GM21515 (cell line): ENCODE measurements at regions not wholly inside any gene's neighbourhood (a gene's known extent, or its start where the extent isn't known, plus 50 kb on each side); places are given as distances from the start of the nearest gene placed in this dataset.
"Not testable (repeated sequence)": the region's sequence is repeated elsewhere in the genome, so short reads cannot be mapped to it uniquely, and the experiment has no call there.

Source experiments
- ATAC-seq: cut with Tn5 transposase; IDR thresholded peaks from one replicate; pipeline ENCODE4 v1.9.1; 2021; ENCODE audit not compliant: unreplicated experiment

DNA sequence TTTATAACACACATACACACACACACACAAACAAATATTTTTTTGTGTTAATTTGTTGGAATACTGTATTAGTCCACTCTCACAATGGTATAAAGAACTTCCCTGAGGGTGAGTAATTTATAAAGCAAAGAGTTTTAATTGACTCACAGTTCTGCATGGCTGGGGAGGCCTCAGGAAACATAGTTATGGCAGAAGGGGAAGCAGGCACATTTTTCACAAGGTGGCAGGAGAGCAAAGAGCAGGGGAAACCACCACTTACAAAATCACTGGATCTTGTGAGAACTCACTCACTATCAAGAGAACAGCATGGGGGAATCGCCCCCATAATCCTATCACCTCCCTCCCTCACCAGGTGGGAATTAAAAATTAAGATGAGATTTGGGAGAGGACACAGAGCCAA is 205.4 kb upstream of the PTPRD start:
- ATAC-seq, result no peak

DNA sequence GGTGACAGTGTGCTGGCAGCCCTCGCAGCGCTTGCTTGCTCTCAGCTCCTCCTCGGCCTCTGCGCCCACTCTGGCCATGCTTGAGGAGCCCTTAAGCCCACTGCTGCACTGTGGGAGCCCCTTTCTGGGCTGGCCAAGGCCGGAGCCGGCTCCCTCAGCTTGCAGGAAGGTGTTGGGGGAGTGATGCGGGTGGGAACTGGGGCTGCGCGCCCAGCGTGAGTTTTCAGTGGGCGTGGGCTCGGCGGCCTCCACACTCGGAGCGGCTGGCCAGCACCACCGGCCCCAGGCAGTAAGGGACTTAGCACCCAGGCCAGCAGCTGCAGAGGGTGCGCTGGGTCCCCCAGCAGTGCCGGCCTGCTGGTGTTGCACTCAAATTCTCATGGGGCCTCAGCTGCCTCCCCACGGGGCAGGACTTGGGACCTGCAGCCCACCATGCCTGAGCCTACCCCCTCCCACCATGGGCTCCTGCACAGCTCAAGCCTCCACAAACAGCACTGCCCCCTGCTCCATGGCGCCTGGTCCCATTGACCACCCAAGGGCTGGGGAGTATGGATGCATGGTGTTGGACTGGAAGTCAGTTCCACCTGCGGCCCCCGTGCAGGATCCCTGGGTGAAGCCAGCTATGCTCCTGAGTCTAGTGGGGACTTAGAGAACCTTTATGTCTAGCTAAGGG is 223.1 kb upstream of the PTPRD start:
- ATAC-seq, result no peak

DNA sequence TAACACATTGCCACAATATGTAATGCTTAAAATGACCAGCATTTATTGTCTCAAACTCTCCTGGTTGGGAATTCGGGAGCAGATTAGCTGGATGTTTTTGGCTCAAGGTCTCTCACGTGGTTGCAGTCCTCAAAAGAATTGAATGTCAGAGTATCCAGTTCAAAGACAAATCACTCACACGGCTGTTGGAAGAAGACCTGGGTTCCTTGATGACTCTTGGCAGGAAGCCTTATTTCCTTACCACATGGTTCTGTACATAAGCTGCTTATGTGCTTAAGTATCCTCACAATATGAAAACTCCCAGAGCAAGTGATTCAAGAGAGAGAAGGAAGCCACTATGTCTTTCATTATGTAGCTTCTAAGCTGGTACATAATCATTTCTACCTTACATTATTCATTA is 230.3 kb upstream of the PTPRD start:
- ATAC-seq, result no peak

DNA sequence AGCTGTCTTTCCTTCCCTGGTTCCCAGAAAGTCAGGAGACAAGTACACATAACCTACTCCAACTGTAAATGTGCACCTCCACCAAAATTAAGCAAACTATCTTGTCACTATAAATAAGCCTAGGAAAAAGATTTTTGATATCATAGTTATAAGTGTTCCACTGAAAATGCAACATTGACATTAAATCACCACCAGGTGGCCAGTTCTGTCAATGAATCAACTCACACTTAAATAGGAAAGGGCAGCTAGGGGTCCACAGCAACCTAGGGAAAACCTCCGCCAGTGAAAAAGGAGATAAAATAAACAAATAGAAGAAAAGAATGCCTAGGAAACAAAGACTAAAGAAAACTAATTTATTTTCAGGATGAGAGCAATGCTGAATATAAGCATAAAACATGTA is 243.0 kb upstream of the PTPRD start:
- ATAC-seq, result no peak

DNA sequence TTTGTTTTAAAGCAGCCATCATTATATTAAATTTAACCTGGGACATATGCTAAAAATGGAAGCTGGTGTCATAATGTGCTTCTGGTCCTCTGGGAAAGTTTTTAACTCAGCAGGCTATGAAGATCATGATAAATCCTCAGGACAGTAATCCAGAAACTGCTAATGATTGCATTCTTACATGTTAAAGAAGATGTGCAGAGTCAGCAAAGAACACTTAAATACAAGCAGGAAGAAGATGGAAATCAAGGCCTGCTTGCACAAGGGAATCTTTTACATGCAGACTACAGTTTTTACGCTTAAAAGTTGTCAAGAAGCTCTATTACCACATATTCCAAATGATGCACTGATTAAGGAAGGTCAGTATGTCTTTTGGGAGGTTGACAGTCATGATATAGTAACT is 246.0 kb upstream of the PTPRD start:
- no peak for ATAC-seq

DNA sequence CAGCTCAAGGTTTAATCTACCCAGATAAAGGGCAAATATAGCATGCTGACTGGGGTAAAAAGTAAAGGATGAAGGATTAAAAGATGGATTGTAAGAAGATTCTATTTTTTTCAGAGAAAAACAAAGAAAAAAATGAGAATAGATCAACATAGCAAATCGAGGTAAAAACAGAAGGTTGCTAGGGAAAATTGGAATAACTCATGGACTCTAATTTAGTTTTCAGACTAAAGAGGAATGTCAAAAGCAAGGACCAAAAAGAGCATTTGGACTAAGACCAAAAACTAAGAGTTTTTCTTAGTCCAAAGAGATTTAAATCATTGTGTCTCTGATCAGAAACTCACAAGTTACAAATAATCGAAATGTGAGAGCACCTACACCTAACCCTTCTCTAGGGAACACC is 250.7 kb upstream of the PTPRD start:
- no peak for ATAC-seq

DNA sequence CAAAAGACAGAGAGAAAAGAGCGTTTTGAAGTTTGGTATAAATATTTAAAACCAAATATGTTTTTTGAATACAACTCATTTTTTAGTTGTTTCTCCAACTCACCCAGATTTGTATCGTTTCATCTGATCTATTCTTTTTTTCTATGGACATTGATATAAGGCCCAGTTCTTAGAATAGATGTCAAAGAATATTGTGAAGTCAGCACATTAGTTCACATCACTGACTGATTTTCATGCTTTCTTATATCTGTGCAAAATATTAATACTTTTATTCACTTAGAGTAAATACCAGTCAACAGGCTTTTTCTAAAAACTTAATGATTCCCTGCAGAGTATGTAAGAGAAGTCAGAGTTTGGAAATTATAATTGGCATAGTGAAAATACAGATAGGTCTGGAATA is 254.4 kb upstream of the PTPRD start:
- no peak for ATAC-seq

DNA sequence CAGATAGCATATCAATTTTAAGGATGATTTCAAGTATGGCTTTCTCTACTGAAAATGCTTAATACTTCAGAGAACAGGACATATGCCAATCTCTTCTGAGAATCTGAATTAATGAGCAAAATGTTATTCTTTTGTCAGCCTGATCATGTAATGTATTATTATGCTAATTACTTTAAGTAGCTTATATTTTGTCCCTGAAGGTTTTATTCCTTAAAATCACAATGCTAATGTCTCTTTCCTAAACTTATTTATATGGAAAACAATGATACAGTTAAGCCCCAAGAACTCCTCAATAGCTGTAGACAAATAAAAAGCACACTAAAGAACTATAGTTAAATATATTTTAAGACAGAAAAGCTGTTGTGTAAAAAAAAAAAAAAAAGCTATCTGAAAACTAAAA is 256.9 kb upstream of the PTPRD start:
- no peak for ATAC-seq

DNA sequence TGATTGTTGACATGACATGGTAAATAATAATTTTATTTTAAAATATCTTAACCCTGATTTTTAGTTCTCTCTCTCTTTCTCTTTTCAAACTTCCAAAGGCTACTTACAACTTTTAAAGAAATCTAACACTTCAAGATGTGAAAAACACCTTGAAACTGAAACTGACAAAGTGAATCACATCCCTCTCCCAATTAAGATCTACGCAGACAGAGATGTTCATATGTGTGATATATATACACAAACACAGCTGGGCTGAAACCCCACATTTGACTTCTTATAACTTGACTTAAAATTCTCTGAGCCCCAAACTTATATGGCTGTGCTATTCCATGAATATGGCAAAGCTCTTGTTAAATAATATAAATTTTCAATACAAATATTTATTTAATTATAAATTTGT is 261.2 kb upstream of the PTPRD start:
- no peak for ATAC-seq

DNA sequence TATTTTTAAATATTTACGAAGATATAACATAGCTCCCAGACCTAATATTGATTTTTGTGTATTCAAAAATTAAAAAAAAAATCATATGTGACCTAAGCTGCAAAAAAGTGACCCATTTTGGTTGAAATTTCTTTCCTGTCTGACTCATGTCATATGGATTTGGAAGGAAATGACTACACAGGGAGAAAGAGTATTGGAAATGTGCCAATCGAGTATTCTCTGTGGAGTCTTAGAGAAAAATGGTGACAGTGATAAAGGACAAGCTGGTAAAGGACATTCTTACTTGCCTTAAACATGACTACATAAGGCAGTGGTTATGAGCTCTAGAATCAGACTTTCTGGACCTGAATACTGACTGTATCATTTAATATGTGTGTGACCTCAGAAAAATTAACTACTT is 262.9 kb upstream of the PTPRD start:
- no peak for ATAC-seq

DNA sequence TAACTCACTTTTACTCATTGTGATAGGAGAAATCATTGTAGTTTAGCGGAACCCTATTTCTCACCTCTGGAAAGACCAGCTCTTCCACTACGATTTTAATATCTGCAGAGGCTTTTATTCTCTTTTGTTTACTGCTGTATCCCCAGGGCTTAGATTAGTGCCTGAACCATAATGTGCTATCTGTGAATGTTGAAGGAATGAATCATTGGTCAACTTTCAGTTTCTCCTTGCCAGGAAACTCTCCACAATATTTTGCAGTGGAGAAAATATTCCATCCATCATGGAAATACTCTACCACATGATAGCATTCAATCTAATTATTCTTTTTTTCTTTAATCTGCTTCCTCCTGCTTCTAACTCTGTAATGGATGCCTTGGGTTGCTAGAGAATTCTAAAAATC is 263.5 kb upstream of the PTPRD start:
- no peak for ATAC-seq

DNA sequence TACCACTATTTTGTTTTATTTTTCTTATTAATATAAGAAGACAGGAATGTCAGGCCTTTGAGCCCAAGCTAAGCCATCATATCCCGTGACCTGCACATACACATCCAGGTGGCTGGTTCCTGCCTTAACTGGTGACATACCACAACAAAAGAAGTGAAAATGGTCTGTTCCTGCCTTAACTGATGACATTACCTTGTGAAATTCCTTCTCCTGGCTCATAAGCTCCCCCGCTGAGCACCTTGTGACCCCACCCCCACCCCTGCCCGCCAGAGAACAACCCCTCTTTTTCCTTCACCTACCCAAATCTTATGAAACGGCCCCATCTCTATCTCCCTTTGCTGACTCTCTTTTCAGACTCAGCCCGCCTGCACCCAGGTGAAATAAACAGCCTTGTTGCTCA is 277.5 kb upstream of the PTPRD start:
- ATAC-seq, result not testable (repeated sequence)

DNA sequence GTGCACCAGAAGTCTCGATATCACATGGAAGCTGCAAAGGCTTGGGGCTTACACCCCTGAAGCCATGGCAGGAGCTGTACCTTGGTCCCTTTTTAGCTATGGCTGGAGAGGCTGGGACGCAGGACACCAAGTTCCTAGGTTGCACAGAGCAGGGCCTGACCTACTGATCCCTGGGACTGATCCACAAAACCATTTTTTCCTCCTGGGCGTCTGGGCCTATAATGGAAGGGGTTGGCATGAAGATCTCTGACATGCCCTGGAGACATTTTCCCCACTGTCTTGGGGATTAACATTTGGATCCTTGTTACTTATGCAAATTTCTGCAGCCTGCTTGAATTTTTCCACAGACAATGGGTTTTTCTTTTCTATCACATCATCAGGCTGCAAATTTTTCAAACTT is 286.7 kb upstream of the PTPRD start:
- ATAC-seq, result no peak

DNA sequence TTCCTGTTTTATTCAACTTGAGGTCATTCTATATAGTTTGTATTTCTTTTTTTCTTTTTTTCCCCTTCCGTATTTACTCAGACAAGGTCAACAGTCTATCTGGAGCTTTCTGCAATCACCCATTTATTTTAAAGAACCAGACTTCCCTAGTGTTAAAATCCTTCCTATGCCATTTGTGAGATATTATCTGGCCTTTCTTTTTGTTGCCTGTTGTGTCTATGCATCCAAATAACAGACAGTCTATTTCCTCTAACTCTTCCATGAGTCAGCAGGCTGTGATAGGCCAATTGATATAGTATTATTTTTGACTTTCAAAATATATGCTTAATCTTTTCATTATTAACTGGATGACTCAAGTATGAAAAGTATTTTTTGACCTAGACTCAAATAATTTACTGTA is 291.2 kb upstream of the PTPRD start:
- ATAC-seq, result no peak

DNA sequence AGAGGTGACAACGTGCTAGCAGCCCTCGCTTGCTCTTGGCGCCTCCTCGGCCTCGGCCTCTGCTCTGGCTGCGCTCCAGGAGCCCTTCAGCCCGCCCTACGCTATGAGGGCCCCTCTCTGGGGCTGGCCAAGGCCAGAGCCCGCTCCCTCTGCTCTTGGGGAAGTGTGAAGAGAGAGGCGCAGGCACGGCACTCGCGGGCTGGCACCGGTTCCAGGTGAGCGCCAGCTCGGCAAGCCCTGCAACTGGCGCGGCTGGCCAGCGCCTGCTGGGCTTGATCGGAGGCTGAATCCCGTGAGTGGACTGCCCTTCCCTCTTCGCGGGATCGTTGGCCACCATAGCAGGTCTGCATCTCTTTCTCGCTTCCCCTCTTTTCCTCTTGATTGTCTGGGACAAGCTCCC is 298.0 kb upstream of the PTPRD start:
- no peak for ATAC-seq

DNA sequence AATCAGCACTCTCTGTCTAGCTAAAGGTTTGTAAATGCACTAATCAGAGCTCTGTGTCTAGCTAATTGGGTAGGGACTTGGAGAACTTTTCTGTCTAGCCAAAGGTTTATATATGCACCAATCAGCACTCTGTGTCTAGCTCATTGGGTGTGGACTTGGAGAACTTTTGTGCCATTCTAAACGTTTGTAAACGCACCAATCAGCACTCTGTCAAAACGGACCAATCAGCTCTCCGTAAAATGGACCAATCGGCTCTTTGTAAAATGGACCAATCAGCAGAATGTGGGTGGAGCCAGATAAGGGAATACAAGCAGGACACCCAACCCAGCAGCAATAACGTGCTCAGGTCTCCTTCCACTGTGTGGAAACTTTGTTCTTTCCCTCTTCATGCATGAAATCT is 298.6 kb upstream of the PTPRD start:
- ATAC-seq, result no peak

DNA sequence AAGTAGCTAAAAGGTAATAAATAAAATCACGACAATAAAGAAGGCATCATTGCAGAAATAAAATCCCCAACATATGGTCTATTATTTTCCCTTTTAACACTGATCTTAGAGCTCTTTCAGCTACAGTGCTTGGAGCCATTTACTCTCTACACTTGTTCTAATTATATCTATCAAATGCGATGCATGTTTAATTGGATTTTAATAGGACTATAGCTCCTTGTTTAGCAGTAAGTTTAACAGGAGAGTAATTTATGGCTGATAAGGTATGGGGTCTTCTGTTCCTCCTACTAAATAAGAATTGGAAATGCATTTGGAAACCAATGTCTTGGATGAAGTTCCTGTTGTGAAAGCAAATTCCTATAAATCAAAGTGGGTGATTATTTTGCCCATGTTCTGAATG is 304.2 kb upstream of the PTPRD start:
- ATAC-seq, result no peak

DNA sequence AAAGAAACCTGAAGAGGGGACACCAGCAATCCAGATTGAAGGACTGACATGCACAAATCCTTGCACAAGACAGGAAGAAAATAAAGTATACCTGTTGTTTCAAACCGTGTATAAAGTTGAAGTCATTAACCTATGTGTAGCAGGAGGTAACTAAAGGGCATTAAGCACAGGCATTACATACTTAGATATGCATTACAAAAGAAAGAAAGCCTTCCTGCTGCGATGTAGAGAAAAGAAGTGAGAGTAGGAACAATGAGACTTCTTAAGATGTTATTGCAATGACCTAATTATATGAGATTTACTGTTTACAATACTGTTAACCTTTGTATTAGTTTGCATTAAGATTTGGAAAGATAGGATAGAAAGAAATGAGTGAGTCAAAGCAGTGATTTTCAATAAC is 308.9 kb upstream of the PTPRD start:
- no peak for ATAC-seq

DNA sequence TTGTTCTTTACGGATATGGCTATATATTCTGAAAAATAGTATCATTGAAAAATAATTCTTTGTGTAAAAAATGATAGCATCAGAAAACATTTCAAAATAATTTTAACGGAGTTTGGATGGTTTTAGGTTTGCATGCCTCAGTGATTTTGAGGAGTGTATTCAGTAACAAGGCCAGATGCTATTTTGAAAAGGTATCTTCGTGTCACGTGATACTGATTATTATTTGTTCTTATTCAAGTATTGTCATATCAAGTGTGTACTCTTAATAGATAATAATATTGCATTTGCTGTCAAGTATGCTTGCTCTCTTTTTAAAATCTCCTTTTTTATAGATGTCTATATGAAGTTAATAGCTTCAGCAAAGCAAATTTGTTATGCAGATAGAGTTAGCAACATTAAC is 313.1 kb upstream of the PTPRD start:
- no peak for ATAC-seq

DNA sequence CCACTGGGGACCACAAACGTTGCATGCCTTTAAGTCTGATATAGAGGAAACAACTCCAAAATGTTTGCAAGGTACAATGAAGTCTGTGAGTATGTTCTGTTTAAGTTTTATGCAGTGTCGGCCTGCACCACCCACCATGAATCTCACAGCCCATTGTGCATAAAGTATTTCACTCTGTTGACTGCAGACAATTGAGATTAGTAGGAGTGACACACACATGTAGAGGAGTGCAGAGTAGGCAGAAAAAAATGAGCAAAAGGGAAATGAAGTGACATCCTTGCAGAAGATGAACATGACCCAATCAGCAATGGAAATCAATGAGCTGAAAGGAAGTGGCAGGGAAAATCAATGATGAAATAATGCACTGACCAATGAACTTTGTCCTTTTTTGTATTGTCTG is 315.6 kb upstream of the PTPRD start:
- ATAC-seq, result no peak

DNA sequence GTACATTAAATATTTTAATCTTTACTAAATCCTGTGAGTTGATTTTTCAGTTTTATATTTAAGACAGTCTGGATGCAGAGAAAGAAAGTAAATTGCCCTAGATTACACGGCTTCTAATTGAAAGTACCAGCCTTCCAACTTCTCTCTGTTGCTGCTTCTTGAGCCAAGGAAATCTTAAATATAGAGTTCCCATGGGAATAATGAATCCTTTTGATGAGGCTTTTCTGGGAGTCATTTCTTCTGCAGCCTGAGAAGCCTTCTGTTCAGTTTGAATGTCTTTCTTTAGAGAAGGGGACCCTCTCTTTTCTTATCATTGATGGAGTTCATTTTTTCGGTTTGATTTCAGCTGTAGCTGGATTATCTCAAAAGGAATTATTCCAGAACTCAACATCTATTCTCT is 317.3 kb upstream of the PTPRD start:
- no peak for ATAC-seq

DNA sequence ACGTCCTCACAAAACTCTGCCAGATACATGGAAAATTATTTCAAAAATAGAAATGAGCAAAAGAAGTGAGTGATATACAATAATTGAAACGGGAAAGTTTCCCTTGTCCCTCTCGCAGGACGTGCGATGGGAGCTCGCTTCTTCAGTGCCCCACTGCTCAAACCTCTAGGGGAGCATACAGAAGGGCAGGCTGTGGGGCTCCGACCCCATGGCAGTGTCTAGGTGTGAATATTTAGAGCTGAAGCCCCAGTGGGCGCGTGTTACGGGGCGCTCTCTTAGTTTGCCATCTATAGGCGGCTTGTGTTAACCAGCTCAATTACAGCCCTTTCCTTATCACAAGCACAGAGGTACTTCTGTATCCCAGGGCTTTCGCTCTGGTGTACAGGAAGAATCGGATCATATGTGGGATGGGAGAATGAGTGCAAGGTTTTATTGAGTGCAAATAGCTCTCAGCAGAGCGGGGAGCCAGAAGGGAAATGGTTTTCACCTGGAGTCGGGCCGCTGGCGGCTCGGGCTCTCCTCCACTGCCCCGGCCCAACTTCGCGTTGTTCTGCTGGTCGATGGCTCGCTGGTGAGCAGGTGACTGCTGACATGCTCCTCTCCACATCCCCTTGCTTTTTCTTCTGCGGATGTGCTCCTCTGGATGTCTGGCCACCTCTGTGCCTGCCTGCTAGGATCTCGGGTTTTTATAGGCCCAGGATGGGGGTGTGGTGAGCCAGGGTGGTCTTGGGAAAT is 334.0 kb upstream of the PTPRD start:
- ATAC-seq, result no peak

DNA sequence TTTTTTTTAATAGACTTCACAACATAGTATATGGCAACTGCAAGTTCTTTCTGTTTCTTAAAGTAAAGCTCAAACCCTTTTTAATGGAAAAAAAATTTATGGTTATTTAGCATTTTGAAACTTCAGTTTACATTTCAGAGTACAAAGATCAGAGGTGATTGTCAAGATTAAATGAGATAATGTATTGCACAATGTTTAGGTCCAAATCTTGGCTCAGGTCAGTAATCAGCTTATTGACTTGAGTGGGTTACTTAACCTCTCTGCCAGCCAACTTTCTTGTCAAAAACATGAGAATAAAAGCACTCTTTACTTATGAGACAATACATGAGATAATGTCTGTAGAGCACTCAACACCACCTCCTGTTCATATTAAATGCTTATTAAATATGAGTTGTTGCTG is 345.1 kb upstream of the PTPRD start:
- ATAC-seq, result no peak
